ENCODE measurements at regions not wholly inside any gene's neighbourhood (a gene's known extent, or its start where the extent isn't known, plus 50 kb on each side); places are given as distances from the start of the nearest gene placed in this dataset.

DNA sequence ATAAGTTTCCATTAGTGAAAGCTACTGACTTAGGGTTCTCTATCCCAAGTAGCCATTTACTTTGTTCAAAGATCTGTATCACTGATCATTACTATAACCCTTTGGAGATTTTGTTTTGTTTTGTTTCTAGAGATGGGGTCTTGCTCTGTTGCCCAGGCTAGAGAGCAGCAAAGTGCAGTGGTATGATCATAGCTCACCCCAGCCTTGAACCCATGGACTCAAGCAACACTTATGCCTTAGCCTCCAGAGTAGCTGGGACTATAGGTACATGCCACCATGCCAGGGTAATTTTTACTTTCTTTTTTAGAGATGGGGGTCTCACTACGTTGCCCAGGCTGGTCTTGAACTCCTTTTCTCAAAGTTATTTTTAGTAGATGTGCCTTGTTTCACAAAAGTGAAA lies 154.7 kb downstream of the KCNJ2 start:
- TF ChIP-seq CTCF (conservative IDR thresholded peaks at IDR 0.05; ENCODE audit: low read depth in 2 of 2) (no peak), EZH2 (IDR thresholded peaks at IDR 0.05; ENCODE audit: low read depth, unreplicated experiment) (no peak), STAT1 (IDR thresholded peaks at IDR 0.05; ENCODE audit: unreplicated experiment) (no peak), POLR2AphosphoS5 (IDR thresholded peaks at IDR 0.05; ENCODE audit: low read depth) (no peak)
- TF ChIP-seq, protein P1, sequence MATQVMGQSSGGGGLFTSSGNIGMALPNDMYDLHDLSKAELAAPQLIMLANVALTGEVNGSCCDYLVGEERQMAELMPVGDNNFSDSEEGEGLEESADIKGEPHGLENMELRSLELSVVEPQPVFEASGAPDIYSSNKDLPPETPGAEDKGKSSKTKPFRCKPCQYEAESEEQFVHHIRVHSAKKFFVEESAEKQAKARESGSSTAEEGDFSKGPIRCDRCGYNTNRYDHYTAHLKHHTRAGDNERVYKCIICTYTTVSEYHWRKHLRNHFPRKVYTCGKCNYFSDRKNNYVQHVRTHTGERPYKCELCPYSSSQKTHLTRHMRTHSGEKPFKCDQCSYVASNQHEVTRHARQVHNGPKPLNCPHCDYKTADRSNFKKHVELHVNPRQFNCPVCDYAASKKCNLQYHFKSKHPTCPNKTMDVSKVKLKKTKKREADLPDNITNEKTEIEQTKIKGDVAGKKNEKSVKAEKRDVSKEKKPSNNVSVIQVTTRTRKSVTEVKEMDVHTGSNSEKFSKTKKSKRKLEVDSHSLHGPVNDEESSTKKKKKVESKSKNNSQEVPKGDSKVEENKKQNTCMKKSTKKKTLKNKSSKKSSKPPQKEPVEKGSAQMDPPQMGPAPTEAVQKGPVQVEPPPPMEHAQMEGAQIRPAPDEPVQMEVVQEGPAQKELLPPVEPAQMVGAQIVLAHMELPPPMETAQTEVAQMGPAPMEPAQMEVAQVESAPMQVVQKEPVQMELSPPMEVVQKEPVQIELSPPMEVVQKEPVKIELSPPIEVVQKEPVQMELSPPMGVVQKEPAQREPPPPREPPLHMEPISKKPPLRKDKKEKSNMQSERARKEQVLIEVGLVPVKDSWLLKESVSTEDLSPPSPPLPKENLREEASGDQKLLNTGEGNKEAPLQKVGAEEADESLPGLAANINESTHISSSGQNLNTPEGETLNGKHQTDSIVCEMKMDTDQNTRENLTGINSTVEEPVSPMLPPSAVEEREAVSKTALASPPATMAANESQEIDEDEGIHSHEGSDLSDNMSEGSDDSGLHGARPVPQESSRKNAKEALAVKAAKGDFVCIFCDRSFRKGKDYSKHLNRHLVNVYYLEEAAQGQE (IDR thresholded peaks at IDR 0.05; ENCODE audit: unreplicated experiment), result no peak

All from GM23338 (cell line).